HG03439 (cell line): ENCODE measurements at regions not wholly inside any gene's neighbourhood (a gene's known extent, or its start where the extent isn't known, plus 50 kb on each side); places are given as distances from the start of the nearest gene placed in this dataset.

Source experiments
- ATAC-seq: cut with Tn5 transposase; IDR thresholded peaks from one replicate; pipeline ENCODE4 v1.9.1; 2021; ENCODE audit warnings: mild to moderate bottlenecking, moderate library complexity; ENCODE audit not compliant: unreplicated experiment

DNA sequence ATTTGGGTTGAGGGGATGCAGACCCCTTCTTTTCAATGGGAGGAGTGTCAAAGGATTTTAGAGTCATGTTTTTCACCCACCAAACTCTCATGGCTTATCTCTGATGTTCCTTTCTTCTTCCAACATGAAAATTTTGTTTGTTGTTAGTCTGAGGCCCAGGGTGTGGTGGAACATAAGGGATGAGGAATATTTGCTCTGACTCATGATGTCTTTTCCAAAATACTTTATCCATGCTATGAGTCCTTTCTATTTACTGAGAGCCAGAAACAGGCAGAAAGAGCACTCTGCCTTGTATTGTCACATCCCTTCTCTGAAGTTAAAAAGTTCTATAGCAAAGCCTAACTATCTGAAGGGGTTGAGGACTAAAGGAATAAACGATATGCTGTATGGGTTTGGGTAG is 61.6 kb upstream of the GYPA start:
- ATAC-seq = no peak

GRCh38 chr4:144203155-144203554 is 62.6 kb upstream of the GYPA start:
- no peak for ATAC-seq

DNA sequence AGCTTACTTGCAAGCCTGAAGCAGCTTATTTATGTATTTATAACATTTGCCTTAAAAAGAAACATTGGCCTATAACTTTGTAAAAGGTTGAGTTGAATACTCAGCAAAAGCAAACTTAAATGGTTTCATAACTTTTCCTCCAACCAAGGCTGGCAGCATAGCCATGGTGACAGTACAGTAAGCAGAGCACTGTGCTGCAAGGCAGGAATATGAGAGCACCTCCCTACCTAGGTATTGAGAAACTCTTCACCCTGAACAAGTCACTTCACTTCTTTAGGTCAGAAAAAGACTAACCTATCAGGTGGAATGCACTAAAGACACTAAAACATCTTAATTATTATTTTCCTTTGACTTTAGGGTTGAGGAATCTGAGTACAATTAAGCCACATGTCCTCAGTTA is 63.9 kb upstream of the GYPA start:
- ATAC-seq = no peak

- no peak for ATAC-seq
These were observed 66.2 kb upstream of the GYPA start for GRCh38 chr4:144206711-144207110.

- no peak for ATAC-seq
These were observed 67.6 kb upstream of the GYPA start for GRCh38 chr4:144208074-144208473.

DNA sequence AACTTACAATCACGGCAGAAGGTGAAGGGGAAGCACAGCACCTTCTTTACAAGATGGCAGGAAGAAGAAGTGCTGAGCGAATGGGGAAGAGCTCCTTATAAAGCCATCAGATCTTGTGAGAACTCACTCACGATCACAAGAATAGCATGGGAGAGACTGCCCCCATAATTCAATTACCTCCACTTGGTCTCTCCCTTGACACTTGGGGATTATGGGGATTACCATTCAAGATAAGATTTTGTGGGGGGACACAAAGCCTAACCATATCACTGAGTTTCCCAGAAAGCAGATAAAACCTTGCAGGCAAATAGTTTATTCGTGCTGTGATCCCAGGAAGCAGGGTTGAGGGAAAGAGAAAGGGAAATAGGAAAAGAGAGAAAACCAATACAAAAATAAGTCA is 69.0 kb upstream of the GYPA start:
- no peak for ATAC-seq

- ATAC-seq = no peak
These were observed 72.9 kb upstream of the GYPA start for GRCh38 chr4:144213371-144213770.

- no peak for ATAC-seq
These were observed 82.6 kb upstream of the GYPA start for GRCh38 chr4:144223149-144223548.

DNA sequence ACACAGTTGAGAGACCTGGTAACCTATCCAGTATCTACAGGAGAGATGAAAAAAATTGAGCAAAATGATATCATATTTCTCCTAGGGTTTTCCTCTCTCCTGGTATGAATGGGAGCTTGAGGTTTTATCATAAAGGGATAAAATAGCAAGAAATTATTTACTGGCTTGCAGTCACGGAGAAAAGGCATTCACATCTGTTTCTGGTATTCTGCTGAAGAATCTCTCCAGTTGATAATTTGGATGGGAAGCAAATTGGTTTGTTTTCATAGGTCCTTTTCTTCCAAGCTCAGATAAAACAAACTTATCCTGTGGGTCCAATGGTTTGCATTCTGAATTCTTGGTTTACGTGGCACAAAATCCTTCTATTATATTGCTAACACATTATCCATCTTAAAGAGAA is 83.1 kb upstream of the GYPA start:
- ATAC-seq = no peak

- no peak for ATAC-seq
These were observed 118.8 kb upstream of the GYPA start for GRCh38 chr4:144259285-144259684.

DNA sequence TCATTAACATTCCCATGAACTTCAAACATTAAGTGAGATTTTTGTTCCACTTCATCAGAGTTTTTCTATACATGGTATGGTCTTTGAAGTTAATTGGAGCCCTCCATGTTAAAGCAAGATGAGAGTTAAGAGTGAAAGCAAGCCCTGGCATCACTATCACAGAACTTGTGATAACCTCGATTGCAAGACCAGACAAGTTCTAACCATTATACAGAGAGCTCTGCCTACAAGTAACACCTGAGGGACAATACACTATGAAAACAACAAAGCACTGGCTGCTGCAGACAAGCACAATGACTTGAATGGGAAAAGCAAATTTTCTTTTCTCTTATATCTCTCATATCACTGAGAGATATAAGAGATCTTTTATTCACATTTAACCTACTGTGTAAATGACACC is 126.6 kb upstream of the GYPA start:
- no peak for ATAC-seq

DNA sequence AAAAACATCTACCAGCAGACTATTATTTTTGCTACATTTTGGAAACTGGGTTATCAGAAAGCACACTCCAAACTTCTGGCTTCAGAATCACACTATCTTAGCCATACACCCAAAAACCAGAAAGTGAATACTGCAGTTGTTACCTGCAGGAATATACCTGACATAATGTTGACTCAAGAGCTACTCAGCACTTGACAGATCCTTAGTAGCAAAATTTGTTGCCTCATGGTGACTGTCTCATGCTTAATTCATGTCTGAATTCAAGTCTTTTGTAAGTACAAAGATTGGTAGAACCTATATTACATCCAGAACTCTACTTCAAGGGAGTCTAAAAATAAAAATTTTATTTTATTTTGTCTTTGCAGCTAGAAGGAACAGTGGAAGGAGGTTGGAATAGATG is 140.2 kb upstream of the GYPA start:
- no peak for ATAC-seq

GRCh38 chr4:144283526-144283925 is 143.0 kb upstream of the GYPA start:
- ATAC-seq = no peak

DNA sequence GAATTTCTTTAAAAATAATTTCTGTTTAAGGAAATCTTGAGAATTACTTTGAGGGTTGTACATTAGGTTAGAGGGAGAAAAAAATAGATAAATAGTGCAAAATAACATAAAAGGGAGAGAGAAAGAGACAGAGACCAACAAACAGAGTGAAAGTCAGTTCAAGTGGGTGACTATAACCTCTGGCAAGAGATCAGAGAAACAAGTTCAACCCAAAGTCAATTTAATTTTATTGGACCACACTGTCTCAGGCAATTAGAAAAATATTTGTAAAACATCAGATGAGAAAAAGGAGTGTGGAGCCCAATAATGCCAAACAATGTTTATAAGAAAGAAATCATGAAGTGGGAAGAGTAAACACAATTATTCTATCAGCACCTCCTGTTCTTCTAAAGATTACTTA is 143.5 kb upstream of the GYPA start:
- ATAC-seq = no peak

DNA sequence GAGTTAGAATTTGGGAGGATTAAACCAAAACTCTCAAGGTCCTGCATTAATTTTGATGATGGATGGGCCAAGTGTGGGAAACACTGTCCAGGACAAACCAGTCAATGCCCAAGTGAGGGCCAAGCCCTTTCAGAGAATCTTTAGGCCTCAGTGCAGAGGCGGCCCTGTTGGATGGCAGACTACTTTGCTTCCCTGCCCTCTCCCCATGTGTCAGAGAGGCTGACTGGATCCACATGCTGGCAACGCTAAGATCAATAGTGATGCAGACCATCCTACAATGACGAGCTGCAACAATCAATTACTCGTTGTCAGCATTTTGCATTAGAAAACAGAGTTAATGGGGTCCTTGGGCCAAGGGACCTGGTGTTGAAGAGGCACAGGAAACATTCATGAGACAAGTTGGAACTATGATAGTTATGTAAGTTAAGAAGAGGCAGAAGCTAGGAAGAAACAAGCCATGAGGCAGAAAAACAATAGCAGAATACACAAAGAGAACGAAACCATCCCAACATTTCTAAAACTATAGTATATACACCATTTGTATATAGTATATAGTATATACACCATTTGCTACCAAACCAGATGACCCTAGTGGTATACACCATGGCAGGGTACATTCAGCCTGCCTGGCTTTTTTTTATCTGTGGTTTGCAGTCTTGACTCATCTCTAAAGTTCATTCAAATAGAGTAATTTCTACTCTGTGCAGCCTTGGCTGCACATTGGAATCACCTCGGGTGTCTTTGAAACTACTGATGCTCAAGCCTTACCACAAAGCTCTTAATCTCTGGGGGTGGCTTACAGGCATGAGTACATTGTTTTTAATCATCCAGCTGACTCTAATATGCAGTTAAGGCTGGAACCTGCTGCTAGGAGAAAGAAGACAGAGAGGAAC is 147.7 kb upstream of the GYPA start:
- ATAC-seq = no peak

DNA sequence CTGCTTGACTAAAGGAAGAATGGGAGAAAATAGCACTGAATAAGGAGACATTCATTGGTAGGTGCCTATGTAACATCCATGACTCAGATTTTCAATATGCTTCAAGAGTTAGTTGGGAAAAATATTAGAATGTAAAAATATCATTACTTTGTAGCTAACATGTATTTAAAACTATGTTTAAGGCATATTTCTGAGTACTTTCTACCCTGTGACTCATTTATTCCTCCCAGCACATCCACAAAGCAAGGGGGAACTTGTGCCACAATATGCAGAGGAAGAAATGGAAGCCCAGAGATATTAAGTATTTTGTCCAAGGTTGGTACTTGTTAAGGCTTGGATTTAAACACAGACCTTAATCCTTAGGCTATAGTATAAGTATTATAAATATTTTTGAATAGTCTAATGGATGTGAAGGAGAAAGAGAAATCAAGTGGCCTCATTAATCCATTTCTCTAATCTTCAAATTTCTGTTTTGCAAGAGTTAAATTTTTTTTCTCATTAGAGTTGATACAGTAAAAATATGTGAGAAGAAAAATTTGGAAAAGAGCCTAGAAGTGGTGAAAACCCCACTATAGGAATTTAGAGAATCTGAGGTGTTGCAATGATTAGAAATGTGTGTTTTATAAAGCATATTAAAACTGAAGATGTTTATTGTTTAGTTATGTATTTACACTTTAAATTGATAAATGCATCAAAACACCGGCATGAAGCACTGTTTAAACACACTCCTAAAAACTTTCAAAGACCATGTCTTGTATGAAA is 149.3 kb upstream of the GYPA start:
- ATAC-seq = no peak

- ATAC-seq = no peak
These were observed 150.6 kb upstream of the GYPA start for GRCh38 chr4:144291164-144291563.

GRCh38 chr4:144294211-144294610 is 153.7 kb upstream of the GYPA start:
- no peak for ATAC-seq

DNA sequence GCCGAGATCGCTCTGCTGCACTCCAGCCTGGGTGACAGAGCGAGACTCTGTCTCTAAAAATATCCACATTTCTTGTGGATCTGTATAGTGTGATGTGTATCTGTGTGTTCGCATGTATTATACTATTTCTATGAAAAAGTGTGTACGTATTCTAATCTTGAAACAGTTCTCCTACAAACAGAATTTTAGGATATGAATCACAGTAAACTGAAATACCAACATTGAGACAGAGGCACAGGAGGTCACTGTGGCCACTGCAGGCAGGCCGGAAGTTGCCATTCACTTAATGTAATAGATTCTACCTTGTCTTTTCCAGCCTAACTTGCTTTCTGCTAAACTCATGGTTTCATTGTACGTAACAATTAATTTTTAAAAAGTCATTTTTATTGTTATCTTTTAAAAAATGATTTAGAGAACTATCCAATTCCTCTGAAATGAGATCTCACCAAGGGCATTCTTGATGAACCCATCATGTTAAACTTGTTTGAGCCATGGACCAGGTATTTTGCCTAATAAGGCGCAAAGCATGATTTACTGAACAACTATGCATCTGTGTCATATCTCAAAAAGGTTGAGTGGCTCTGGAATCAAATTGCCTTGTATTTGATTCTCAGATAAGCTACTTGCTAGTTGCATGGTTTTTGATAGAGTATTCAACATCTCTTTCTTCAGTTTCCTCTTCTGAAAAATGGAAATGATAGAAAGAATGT is 154.9 kb upstream of the GYPA start:
- ATAC-seq = no peak

GRCh38 chr4:144296941-144297340 is 156.4 kb upstream of the GYPA start:
- no peak for ATAC-seq

DNA sequence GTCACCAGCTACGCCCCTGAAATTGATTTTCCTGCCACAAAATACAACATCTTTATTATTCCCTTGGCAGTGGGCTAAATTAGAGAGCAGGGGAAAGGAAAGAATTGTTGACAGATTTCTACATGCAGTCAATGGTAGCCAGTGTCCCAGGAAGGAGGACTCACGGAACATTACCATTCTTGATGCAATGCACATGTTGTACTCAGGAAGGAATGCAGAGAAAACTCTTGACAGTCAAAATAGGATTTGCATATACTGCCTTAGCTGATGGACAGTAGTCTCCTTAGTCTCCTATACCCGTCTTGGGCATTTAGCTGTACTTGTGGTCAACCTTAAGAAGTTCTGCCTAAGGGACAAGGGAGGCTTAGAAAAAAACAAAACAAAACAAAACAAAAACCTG is 158.0 kb upstream of the GYPA start:
- ATAC-seq = no peak

GRCh38 chr4:144300616-144301015 is 160.1 kb upstream of the GYPA start:
- ATAC-seq = no peak
